ENCODE measurements at regions not wholly inside any gene's neighbourhood (a gene's known extent, or its start where the extent isn't known, plus 50 kb on each side); places are given as distances from the start of the nearest gene placed in this dataset.
A peak's percentile ranks its signal among the peaks of the same experiment; 100 is the strongest.
"Not testable (repeated sequence)": the region's sequence is repeated elsewhere in the genome, so short reads cannot be mapped to it uniquely, and the experiment has no call there.

DNA sequence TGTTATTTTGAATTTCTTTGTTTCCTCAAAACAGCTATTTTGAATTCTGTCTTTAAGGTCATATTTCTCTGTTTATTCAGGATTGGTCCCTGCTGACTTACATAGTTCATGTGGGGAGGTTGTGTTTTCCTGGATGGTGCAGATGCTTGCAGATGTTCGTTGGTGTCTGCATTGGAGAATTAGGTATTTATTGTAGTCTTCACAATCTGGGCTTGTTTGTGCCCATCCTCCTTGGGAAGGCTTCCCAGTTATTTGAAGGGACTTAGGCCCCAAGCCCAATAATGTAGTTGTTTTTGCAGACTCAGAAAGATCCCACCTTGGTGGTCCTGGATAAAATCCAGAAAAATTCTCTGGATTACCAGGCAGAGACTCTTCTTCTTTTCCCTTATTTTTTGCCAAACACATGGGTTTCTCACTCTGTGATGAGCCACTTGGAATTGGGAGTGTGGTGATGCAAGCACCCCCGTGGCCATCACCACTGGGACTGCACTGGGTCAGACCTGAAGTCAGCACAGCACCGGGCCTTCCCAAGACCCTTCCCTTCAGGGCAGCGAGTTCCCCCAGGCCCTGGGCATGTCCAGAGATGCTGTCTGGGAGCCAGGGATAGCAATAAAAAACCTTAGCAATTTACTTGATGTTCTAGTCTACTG is 81.6 kb upstream of the EZR start:
- Histone ChIP-seq H3K4me3 (ENCODE audit: low read length) (no peak overlapping the region), H3K9me3 (ENCODE audit: low read length) (peaks cover 10% of the 10 kb centered on the region), H3K4me1 (ENCODE audit: insufficient read depth, low read length) (no peaks in the 10 kb centered on the region), H3K27me3 (ENCODE audit: insufficient read depth, low read length, poor library complexity, severe bottlenecking) (no peaks in the 10 kb centered on the region), H3K27ac (ENCODE audit: low read depth, low read length) (no peak overlapping the region), H3K36me3 (ENCODE audit: insufficient read depth, low read length) (no peaks in the 10 kb centered on the region)
- Mint-ChIP-seq H3K27ac (no peak overlapping the region), H3K36me3 (peaks cover 1 to 15% (median 3%) of the 10 kb centered on the region in 3 donors), H3K4me3 (no peak overlapping the region), H3K4me1 (no peaks in the 10 kb centered on the region), H3K27me3 (no peaks in the 10 kb centered on the region), H3K9me3 (peaks cover 10 to 18% (median 15%) of the 10 kb centered on the region in 5 donors)
- ChIA-PET CTCF (no interaction called here), POLR2A (no interaction called here)
- DNase-seq, result no peak

DNA sequence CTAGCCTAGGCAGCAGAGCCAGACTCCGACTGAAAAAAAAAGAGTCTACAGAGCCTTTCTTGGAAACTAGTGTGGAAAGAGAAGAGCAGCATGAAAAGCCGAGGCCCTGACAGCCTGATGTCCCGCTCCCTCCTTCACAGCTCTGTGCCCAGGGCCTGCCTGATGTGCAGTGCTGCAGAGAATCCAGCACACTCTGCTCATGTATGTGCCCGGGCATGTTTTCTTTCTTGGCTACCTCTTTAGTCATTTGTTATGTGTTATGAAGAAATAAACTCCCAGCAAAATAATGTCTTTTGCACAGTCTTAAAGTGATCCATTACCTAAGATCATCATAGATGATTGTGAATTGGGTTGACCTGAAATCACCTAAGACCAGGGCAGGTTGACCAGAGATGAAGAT is 78.1 kb upstream of the EZR start:
- H3K4me1 Mint-ChIP-seq, result no peaks in the 10 kb centered on the region
- no peaks in the 10 kb centered on the region for H3K36me3 Mint-ChIP-seq
- H3K4me3 Mint-ChIP-seq, result no peak overlapping the region
- no peaks in the 10 kb centered on the region for H3K9me3 Mint-ChIP-seq
- peak overlapping the region in 1 of 8 donors; percentile 33 for H3K27ac Mint-ChIP-seq
- no peaks in the 10 kb centered on the region for H3K4me1 ChIP-seq (ENCODE audit: insufficient read depth, low read length)
- DNase-seq, result no peak
- H3K27ac ChIP-seq (ENCODE audit: low read depth, low read length), result no peak overlapping the region
- H3K27me3 ChIP-seq (ENCODE audit: insufficient read depth, low read length, poor library complexity, severe bottlenecking), result no peaks in the 10 kb centered on the region
- ChIA-PET POLR2A (no interaction called here), CTCF (no interaction called here)
- H3K9me3 ChIP-seq (ENCODE audit: low read length), result no peaks in the 10 kb centered on the region
- H3K36me3 ChIP-seq (ENCODE audit: insufficient read depth, low read length), result no peaks in the 10 kb centered on the region
- no peak overlapping the region for H3K4me3 ChIP-seq (ENCODE audit: low read length)
- H3K27me3 Mint-ChIP-seq, result peaks cover 0 to 2% of the 10 kb centered on the region in 2 donors

DNA sequence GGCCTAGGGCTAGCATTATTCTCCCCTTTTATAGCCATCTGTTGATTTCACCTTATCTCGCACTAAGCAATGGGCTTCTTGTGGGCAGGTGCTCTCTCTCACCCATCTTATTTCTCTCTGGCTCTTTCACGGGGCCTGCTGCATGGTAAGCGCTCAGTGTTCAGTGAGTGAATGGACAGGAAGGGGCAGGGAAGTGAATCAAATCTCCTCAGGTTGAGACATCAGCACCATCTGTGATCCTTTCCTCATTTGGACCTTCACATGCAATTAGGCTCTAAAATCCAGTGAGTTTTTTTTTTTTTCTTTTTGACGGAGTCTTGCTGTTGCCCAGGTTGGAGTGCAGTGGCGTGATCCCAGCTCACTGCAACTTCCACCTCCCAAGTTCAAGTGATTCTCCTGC is 76.5 kb upstream of the EZR start:
- Histone ChIP-seq H3K27ac (ENCODE audit: low read depth, low read length) (no peak overlapping the region), H3K27me3 (ENCODE audit: insufficient read depth, low read length, poor library complexity, severe bottlenecking) (no peaks in the 10 kb centered on the region), H3K4me1 (ENCODE audit: insufficient read depth, low read length) (no peaks in the 10 kb centered on the region), H3K36me3 (ENCODE audit: insufficient read depth, low read length) (no peaks in the 10 kb centered on the region), H3K9me3 (ENCODE audit: low read length) (no peaks in the 10 kb centered on the region), H3K4me3 (ENCODE audit: low read length) (no peak overlapping the region)
- ChIA-PET CTCF (no interaction called here), POLR2A (no interaction called here)
- Mint-ChIP-seq H3K4me1 (no peaks in the 10 kb centered on the region), H3K4me3 (no peak overlapping the region), H3K36me3 (no peaks in the 10 kb centered on the region), H3K9me3 (no peaks in the 10 kb centered on the region), H3K27me3 (peaks cover 0 to 2% of the 10 kb centered on the region in 2 donors), H3K27ac (peak overlapping the region in 1 of 8 donors; percentile 48)
- no peak for DNase-seq

DNA sequence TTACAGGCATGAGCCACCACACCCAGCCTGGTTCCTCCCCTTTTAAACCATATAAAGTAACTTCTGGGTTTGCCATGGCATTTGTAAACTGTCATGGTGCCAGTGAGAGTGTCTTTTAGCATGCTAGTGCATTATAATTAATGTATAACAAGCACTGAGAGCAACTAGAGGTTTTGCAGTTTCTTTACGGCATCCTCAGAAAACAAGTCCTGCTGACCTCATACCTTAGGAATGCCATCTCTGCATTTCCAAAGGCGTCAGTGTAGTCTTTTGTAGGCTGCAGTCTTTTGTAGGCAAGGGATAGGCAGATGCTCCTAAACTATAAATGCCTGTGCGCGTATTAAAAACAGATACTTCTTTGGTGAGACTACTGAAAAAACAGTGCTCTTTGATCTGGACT is 75.0 kb upstream of the EZR start:
- ChIA-PET CTCF (no interaction called here), POLR2A (no interaction called here)
- Histone ChIP-seq H3K4me3 (ENCODE audit: low read length) (no peak overlapping the region), H3K27ac (ENCODE audit: low read depth, low read length) (no peak overlapping the region), H3K9me3 (ENCODE audit: low read length) (no peaks in the 10 kb centered on the region), H3K36me3 (ENCODE audit: insufficient read depth, low read length) (no peaks in the 10 kb centered on the region), H3K4me1 (ENCODE audit: insufficient read depth, low read length) (no peaks in the 10 kb centered on the region), H3K27me3 (ENCODE audit: insufficient read depth, low read length, poor library complexity, severe bottlenecking) (no peaks in the 10 kb centered on the region)
- H3K36me3 Mint-ChIP-seq, result no peaks in the 10 kb centered on the region
- H3K27me3 Mint-ChIP-seq, result peaks cover 0 to 2% of the 10 kb centered on the region in 2 donors
- no peaks in the 10 kb centered on the region for H3K4me1 Mint-ChIP-seq
- no peaks in the 10 kb centered on the region for H3K9me3 Mint-ChIP-seq
- DNase-seq, result no peak
- H3K4me3 Mint-ChIP-seq, result no peak overlapping the region
- no peak overlapping the region for H3K27ac Mint-ChIP-seq

DNA sequence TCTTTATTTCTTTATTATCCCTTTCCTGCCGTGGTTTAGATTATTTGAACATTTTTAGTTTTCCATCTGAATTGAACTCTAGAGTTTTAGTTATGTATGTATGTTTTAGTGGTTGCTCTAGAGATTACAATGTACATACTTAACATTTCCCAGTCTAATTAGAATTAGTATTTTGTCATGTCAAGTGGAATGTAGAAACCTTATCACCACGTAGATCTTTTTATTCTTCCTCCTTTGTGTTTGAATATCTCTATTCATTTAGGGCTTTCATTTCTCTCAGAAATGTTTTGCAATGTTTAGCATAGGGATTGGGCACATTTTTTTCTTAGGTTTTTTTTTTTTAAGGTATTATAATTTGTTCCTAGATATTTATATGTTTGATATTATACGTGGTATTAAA is 73.1 kb upstream of the EZR start:
- H3K9me3 Mint-ChIP-seq, result no peaks in the 10 kb centered on the region
- Histone ChIP-seq H3K36me3 (ENCODE audit: insufficient read depth, low read length) (no peaks in the 10 kb centered on the region), H3K4me1 (ENCODE audit: insufficient read depth, low read length) (no peaks in the 10 kb centered on the region), H3K27me3 (ENCODE audit: insufficient read depth, low read length, poor library complexity, severe bottlenecking) (no peaks in the 10 kb centered on the region), H3K4me3 (ENCODE audit: low read length) (no peak overlapping the region), H3K27ac (ENCODE audit: low read depth, low read length) (no peak overlapping the region), H3K9me3 (ENCODE audit: low read length) (no peaks in the 10 kb centered on the region)
- peaks cover 0 to 2% of the 10 kb centered on the region in 2 donors for H3K27me3 Mint-ChIP-seq
- no peak overlapping the region for H3K27ac Mint-ChIP-seq
- H3K4me3 Mint-ChIP-seq, result no peak overlapping the region
- H3K4me1 Mint-ChIP-seq, result no peaks in the 10 kb centered on the region
- DNase-seq, result no peak
- ChIA-PET CTCF (no interaction called here), POLR2A (no interaction called here)
- H3K36me3 Mint-ChIP-seq, result no peaks in the 10 kb centered on the region

DNA sequence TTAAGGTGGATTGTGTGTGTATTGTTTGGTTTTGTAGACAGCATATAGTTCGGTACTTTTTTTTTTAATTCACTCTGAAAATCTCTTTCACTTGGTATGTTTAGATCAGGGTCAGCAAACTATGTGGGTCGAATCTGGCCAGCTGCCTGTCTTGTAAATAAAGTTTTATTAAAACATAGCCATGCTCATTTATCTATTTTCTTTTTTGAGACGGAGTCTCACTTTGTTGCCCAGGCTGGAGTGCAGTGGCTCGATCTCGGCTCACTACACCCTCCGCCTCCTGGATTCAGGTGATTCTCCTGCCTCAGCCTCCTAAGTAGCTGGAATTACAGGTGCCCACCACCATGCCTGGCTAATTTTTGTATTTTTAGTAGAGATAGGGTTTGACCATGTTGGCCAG is 72.4 kb upstream of the EZR start:
- H3K36me3 ChIP-seq (ENCODE audit: insufficient read depth, low read length); DNase-seq; H3K4me1 ChIP-seq (ENCODE audit: insufficient read depth, low read length); H3K27me3 Mint-ChIP-seq; H3K4me3 Mint-ChIP-seq; H3K4me1 Mint-ChIP-seq; H3K27ac ChIP-seq (ENCODE audit: low read depth, low read length); H3K27ac Mint-ChIP-seq; H3K9me3 ChIP-seq (ENCODE audit: low read length); POLR2A ChIA-PET; H3K36me3 Mint-ChIP-seq; CTCF ChIA-PET; H3K27me3 ChIP-seq (ENCODE audit: insufficient read depth, low read length, poor library complexity, severe bottlenecking); H3K9me3 Mint-ChIP-seq; H3K4me3 ChIP-seq (ENCODE audit: low read length): not testable (repeated sequence)

DNA sequence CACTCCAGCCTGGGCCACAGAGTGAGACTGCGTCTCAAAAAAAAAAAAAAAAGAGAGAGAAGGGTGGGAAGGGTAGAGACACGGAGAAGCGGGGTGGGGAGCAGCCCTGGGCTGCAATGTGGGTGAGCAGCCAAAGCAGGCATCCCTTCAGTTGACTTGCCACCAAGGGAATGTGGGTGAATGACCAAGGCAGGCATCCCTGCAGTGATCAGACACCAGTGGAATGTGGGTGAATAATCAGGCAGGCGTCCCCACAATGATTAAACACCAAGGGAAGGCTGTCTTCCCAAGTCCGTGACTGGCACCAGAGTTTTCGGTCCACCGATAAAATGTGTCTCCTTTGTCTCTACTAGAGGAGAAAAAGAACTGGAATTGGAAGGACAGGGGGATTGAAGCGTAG is 69.0 kb upstream of the EZR start:
- H3K36me3 Mint-ChIP-seq; DNase-seq; H3K27ac ChIP-seq (ENCODE audit: low read depth, low read length); H3K4me1 ChIP-seq (ENCODE audit: insufficient read depth, low read length); H3K27me3 Mint-ChIP-seq; H3K27me3 ChIP-seq (ENCODE audit: insufficient read depth, low read length, poor library complexity, severe bottlenecking); H3K4me1 Mint-ChIP-seq; CTCF ChIA-PET; H3K9me3 Mint-ChIP-seq; H3K4me3 ChIP-seq (ENCODE audit: low read length); H3K9me3 ChIP-seq (ENCODE audit: low read length); H3K36me3 ChIP-seq (ENCODE audit: insufficient read depth, low read length); POLR2A ChIA-PET; H3K4me3 Mint-ChIP-seq: not testable (repeated sequence)
- H3K27ac Mint-ChIP-seq, result peak overlapping the region in 2 of 8 donors; percentile 4 to 44

DNA sequence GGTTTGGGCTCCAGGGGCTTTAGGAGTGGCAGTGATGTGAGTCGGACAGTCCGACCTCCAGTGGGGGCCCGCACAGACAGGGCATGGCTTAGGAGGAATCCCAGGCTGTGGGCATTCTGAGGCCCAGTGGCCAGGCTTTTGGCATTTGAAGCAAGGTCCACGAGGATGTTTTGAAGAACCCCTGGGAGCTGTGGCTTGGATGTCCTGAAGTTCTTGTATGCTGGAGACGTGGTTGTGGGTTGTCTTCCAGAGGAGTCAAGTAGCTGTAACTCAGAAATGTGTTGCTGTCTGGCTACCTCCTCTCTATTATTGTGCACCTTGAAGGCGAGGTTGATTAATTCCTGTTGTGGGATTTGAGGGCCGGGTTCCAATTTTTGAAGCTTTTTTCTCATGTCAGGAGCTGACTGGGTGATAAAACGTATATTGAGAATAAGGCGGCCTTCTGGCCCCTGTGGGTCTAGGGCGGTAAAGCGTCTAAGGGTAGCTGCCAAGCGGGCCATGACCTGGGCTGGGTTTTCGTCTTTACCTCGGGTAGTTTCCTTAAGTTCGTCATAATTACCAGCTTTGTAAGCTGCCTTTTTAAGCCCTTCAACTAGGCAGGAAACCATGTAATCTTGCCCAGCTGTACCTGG is 67.3 kb upstream of the EZR start:
- H3K4me3 Mint-ChIP-seq; H3K27me3 ChIP-seq (ENCODE audit: insufficient read depth, low read length, poor library complexity, severe bottlenecking); H3K36me3 ChIP-seq (ENCODE audit: insufficient read depth, low read length); H3K9me3 Mint-ChIP-seq; H3K27me3 Mint-ChIP-seq; H3K27ac ChIP-seq (ENCODE audit: low read depth, low read length); H3K4me3 ChIP-seq (ENCODE audit: low read length); CTCF ChIA-PET; H3K36me3 Mint-ChIP-seq; H3K4me1 Mint-ChIP-seq; H3K4me1 ChIP-seq (ENCODE audit: insufficient read depth, low read length); DNase-seq; H3K9me3 ChIP-seq (ENCODE audit: low read length): not testable (repeated sequence)
- POLR2A ChIA-PET, result interaction anchor here (0.6 kb wide), 1 partner anchor 72 kb away, joined by 3 read pairs; no protein-coding TSS in a partner anchor
- H3K27ac Mint-ChIP-seq, result peak overlapping the region in 2 of 8 donors; percentile 6 to 39

Data from CD8-positive, alpha-beta memory T cell (primary cell).